GM18519 (cell line): ENCODE measurements at regions not wholly inside any gene's neighbourhood (a gene's known extent, or its start where the extent isn't known, plus 50 kb on each side); places are given as distances from the start of the nearest gene placed in this dataset.
"Not testable (repeated sequence)": the region's sequence is repeated elsewhere in the genome, so short reads cannot be mapped to it uniquely, and the experiment has no call there.

Source experiments
- ATAC-seq: cut with Tn5 transposase; IDR thresholded peaks from one replicate; pipeline ENCODE4 v1.9.1; 2021; ENCODE audit warnings: mild to moderate bottlenecking, moderate library complexity; ENCODE audit not compliant: unreplicated experiment, low FRiP score

DNA sequence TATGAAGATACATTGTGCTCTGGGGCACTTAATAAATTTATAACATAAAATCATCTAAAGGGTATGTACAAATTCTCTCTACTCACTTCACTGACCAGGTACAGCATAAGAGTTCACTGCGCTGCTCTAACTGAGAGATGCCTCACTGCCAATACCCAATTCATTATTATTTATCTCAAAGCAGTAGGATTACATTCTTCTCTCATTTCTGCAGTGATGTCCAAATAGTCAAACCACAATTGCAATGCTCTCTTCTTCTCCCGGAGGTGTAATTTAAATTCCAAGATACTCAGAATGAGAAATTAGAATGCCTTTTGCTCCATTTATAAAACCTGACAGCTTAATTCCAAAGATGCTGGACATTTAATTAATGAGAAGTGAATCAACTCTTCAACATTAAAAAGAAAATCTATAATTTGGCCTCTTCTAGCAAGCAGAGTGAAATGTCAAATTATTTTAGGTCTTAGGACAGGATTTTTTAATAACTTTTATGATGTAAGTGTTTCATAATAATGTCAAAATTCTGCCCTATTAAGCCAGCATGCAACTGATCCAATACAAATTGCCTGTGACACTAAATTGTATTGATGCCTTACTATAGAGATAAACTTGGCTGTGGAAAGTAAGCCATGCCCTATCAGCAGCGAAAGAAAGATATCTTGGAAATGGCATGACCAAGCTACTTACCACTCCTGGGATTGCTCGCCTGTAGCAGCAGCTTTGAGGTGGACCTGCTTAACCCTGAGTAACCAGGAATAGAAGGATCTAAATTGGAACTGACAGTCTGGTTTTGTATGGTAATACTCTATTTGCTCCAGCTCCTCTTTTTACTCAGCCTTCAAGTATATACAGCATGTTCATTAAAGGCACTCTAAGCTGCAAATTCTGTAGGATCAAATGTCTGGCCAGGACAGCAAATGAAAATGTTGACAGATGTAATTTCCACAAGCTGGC, 374.2 kb upstream of the TYRP1 start:
- ATAC-seq = no peak

DNA sequence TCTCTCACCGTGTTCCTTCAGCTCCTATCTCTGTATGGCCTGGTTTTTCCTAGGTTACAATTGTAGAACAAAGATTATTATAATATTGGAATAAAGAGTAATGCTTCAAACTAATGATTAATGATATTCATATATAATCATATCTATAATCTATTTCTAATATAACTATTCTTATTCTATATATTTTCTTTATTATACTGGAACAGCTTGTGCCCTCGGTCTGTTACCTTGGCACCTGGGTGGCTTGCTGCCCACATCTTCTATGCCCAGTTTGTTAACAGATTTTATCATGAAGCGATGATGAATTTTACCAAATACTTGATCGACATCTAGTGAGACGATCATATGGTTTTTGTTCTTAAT, 363.6 kb upstream of the TYRP1 start:
- no peak for ATAC-seq

DNA sequence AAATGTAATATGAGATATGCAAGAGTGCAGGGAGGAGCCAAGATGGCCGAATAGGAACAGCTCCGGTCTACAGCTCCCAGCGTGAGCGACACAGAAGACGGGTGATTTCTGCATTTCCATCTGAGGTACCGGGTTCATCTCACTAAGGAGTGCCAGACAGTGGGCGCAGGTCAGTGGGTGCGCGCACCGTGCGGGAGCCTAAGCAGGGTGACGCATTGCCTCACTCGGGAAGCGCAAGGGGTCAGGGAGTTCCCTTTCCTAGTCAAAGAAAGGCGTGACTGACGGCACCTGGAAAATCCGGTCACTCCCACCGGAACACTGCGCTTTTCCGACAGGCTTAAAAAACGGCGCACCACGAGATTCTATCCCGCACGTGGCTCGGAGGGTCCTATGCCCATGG, 359.2 kb upstream of the TYRP1 start:
- ATAC-seq = not testable (repeated sequence)

DNA sequence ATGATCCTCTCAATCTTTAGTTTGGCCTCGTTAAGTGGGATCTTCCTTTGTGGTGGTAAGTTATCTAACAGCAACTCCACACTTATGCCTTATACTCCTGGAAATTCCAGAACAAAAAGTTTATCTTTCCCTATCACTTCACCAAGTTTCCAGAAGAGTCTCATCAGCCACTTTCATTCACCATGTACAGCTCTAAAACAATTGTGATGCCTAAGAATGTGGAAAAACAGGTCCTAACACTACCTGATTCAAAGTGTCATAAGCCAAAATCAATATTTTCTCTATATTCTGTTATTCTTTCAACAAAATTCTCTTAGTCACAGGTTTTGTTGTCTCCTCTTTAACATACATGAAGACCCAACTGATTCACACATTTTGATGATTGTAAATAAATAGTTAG, 342.4 kb upstream of the TYRP1 start:
- no peak for ATAC-seq

DNA sequence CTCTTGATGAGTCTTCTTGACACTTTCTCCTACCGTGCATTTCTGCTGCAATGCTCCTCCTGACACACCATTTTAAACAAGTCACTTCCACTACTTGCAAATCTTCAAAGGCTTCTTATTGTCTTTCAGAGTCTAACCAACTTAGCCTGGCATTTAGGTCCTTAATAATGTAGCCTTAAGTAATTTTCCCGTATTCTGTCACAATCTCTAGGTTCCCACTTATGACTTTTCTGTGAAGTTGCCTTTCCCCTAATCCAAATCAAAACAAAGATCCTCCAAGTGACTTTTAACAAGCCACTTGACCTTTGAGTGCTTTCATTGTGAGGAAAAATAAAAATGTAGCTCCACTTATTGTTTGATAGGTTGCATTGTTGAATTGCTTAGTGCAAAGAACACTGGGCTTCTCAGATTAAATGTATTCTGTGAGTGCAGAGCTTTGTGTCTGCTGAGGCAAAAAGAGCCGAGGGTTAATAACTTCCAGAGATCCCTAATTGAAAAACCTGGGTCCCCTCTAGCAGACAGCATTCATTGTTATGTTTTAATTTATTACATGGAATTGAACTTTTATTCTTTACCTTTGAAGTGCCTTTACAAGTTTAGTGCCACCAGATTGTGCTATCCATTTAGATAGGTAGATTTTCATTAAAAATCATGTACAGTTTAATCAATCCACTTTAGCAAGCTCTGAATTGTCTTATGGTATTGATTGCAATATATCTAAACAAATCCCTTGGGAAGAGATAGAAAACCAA, 341.7 kb upstream of the TYRP1 start:
- no peak for ATAC-seq

DNA sequence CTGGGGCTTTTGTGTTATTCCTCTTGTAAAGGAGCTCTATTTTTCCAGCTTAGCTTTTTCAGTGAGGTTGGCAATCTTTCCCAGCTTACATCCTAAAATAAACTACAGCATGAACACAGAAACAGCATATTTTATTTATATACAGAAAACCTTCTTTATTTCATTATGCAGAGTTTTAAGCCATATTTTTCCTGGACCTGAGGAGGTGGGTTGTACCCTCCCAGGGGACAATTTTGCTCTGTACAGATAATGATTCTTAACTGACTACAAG, 341.2 kb upstream of the TYRP1 start:
- no peak for ATAC-seq

DNA sequence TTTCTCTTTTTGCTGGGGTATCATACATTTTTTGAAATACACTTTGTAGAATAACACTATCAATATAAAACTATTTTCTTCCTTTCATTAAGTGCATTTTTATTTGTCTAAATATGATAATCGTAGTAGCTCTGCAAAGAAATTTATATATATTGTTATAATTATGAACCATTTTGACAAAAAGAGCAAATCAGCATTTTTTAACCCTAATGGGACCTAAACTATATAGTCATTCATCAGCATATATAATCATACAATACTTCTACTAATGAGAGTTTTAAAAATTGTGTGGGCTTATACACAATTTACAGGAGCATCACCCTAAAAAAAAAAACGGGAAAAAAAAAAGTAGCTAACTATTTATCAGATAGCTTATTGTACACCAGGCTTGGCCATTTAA, 329.7 kb upstream of the TYRP1 start:
- no peak for ATAC-seq

DNA sequence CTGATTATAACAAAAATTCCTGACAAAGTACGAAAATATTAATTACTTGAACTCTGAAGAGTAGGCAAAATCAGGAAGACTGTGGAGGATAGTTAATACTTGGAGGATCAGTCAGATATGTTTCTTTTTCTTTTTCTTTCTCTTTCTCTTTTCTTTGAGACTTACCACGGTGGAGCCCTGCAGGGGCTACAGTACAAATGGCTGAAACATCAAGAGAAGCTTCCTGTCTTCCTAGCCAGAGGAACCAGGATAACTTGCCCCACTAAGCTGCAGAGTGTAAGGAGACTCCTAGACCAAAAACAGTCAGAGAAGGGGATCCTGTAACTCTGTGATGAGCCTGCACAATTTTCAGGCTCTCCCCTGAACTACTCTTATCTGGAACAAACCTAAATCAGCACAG, 324.6 kb upstream of the TYRP1 start:
- no peak for ATAC-seq

DNA sequence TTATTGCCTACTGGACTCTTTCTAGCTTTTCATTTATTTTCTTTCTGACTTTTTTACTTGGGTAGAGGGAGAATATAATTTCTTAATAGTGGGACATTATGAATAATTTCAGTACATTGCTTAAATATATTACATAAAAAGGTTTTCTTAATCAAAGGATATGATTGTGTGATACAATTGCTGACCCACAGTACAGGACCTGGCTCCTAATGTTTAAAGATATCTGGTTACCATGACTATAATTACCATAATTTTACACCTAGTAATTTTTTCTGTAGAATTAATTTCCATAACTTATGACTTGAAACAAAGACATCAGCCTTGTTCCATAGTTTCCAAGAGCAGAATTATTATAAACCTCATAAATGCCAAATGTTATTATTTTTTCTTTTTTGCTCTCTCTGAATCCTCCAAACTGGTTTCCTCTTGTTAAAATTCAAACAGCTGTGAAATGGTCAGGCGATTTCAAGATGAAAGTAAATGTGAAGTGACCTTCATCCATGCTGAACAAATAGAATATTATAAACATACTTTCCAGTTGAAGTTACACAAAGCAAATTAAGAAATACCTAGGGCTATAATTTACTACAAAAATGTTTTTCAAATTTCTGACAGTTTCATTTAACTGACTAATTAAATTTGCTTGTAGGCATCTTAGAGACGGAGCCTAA, 301.2 kb upstream of the TYRP1 start:
- ATAC-seq = no peak

DNA sequence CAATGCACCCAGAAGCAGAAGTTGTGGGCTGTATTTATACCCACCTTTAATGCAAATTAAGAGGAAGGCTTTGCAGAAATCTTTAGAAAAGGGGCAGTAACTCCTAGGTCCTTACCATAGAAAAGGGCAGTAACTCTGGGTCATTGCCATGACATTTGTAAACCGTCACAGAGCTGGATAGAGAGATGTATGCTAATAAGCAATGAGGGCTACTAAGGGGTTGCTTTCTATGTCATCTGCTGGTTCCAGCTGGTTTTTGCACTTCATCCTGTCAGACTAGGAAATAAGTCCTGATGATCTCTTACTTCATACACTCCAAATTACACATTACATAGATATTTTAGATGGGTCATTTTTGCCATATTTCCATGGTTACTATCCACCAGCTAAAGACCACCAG, 299.1 kb upstream of the TYRP1 start:
- no peak for ATAC-seq

DNA sequence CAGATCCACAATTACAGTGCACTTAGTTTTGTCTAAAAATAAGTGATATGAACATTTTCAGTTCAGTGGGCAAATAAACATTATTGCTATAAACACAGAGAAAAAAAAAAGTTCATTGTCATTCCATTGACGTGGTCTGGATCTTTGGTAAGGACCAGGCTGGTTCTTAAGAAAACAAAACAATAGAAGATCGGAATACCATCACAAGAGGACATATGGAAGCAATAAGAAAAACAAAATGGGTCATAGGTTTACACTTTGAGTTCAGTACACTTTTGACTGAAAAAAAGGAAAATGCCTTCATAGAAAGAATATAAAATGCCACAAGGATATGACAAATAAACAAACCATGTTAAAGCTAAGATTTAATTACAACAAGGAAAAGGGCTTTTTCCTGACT, 289.5 kb upstream of the TYRP1 start:
- no peak for ATAC-seq

DNA sequence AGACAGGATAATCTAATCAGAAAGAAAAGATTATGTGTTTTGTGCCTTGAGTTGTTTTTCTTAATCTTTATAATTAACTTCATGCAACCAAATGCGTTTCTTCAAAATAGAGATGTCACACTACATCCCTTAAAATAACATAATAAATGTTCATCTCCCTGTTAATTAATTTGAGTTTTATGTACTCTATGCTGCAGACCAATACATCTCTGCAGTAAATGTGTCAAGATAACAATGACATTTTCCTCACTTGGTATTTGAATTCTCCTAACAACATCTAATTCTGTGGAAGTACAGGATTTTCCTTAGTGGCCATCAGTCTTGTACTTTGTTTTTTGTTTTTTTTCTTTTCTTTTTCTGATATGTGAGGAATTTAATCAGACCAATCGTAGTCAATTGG, 279.2 kb upstream of the TYRP1 start:
- no peak for ATAC-seq

DNA sequence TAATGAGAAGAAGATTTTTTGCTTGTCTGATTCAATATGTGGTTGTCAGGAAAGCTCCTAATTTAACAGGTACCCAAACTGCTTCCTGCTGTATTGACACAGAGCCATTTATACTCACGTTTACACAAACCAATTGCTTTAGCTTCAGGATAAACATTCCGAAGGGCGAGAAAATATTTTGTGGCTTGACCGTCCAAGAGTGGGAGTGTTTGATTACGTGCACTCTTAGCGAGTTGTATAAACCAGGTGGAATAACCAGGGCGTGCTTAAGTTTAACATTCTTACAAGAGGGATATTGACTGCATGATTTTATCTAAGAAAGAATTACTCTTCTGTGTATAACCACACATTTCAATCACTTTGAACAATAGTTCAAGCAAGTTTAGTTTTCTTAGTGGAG, 278.7 kb upstream of the TYRP1 start:
- ATAC-seq = no peak

DNA sequence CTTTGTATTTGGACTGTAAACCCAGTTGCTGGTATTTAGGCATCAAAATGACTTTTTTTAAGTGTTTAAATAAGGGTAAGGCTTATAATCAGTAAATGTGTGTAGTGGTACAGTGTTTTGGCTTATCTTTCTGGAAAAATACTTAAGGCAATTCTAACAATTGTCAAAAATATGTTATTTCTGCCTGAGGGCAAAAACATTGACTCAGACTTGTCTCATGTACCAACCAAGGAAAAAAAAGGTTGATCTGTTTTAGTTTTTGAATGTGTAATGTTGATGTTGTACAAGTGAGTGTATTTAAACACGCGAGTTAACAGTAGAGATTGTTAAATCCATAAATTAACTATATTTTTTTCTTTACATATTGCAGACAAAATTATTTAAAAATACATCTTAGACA, 277.8 kb upstream of the TYRP1 start:
- ATAC-seq = no peak

DNA sequence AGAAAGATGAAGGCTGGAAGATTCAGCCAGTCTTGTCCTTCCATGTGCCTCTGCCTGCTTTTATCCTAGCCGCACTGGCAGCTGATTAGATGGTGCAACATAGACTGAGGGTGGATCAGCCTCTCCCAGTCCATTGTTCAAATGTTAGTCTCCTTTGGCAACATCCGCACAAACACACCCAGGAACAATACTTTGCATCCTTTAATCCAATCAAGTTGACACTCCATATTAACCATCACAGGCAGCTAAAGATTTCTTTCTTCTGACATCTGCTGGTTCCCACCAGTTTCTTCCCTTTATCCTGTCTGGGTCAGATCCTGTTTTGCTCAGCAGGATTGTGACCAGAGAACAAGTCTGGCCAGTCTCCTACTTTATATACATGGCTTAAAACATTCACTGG, 276.5 kb upstream of the TYRP1 start:
- no peak for ATAC-seq

DNA sequence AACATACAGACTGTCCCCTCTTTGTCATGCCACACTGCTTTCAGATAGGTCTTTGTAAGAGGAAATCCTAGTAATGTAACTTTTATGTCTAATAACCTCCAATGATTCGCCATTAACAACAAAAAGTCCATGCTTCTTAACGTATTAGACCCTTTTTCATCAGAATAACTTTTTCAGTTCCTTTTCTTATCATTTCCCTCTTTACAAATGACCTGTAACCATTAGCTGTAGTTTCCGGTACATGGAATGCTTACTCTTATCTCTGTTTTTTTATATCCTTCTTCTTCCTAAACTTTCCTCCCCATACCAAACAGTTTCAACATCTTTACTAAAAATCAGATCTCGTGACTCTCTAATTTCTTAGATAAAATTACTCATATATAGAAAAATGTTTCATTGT, 268.9 kb upstream of the TYRP1 start:
- no peak for ATAC-seq

DNA sequence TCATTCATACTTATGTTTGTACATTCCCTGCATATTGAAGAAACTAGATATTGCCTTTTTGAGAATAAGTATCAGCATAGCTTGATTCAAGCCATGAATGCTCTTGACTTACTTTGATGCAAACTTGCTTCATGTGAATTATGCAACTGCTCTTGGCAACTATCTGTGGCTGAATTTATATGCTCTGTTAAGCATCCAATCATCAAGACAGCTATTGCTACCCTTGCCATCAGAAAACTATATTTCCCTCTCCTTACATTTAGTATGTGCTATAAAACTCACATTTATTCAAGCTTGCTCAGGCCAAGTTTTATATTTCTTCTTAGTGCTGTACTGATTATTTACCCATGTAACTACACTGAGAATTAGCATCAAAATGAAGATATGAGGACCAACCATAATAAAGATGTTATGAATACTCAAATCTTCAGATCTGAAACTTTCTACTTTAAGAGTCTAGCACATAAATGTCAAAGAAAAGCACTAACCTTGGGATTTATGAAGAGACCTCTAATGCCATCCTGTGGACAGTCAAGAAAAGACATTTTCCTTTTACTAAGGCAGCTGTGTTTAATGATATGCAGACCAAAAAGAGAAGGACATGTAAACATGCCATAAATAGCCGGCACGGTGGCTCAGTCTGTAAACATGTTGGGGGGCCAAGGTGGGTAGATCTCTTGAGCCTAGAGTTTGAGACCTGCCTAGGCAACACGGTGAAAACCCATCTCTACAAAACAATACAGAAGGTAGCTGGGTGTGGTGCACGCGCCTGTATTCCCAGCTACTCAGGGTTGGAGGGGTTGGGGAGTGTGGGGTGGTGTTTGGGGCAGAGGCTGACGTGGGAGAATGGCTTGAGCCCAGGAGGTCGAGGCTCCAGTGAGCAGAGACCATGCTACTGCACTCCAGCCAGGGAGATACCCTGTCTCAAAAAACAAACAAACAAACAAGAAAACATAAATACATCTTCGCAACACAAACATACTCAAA, 267.0 kb upstream of the TYRP1 start:
- ATAC-seq = no peak

DNA sequence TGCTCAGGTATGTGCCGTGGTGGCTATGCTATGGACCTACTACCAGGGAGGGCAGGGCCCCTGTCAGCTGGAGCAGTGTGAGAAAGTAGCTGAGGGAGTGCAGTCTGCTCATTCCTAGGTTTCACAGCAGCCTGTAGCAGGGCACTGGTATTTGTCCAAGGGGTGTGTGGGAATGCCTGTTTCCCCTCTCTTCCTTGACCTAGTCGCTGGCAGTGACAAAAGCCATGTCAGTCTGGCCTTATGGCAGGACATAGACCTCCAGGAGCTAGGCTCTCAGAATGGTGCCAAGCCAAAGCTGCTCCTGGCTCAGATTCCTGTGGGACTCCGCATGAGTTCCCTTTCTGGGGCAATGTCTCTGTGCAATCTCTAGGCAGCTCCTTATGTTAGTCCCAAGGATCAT, 253.9 kb upstream of the TYRP1 start:
- no peak for ATAC-seq

DNA sequence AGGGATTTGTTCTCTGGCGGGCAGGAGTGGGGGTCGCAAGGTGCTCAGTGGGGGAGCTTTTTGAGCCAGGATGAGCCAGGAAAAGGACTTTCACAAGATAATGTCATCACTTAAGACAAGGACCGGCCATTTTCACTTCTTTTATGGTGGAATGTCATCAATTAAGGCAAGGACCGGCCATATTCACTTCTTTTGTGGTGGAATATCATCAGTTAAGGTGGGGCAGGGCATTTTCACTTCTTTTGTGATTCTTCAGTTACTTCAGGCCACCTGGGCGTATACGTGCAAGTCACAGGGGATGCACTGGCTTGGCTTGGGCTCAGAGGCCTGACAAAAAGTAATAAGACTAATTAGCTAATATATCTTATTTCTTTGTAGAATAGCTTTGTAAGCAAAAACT, 252.1 kb upstream of the TYRP1 start:
- not testable (repeated sequence) for ATAC-seq

DNA sequence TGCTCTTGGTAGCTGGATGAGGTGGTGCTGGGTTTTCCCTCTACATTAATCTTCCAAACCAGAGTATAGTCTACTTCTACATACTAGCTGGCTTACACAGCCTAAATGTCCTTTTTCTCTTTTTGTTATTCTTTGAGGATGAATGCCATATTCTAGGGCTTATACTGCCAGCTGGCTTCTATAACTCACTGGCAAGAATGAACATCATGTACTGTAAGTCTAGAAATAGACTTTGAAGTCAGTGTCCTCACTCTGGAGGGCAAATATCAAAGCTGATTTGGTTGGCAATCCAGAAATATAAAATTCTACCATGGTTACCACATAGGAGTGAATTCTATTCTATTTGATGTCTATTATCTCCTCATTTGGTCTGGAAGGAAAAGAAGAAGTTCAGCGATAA, 251.7 kb upstream of the TYRP1 start:
- ATAC-seq = no peak
